ENCODE measurements at regions not wholly inside any gene's neighbourhood (a gene's known extent, or its start where the extent isn't known, plus 50 kb on each side); places are given as distances from the start of the nearest gene placed in this dataset.

DNA sequence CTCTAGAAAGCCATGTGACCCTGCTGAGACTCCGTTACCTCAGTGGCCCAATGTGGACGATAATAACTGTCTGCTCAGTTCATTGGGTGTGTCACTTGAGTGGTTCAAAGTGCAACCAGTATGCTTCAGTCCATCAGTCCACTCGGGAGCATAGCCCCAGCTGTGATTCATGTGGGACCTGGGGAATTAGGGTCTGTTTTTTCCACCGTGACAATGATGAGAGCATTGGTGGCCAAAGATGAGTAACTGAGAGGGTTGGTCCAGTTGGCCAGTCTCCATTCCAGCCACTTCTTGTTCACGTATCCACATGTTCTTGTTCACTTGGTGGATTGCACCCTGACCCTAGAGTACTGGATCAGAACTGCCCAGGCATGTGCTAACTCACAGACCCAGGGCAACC, 403.6 kb downstream of the CD83 start:
- TF ChIP-seq POLR2AphosphoS5 (IDR thresholded peaks at IDR 0.05; ENCODE audit: low read depth, low read length), result no peak
- TF ChIP-seq YY1 (IDR thresholded peaks at IDR 0.05; ENCODE audit: extremely low read depth, insufficient replicate concordance, low read depth, low read length), result no peak

All from HCT116 (cell line).